Adipose tissue (tissue), 3 donors: ENCODE measurements at regions not wholly inside any gene's neighbourhood (a gene's known extent, or its start where the extent isn't known, plus 50 kb on each side); places are given as distances from the start of the nearest gene placed in this dataset.

ENCODE experiments used
- H3K27ac ChIP-seq: one replicate; pipeline ENCODE4 v1.5.1; 2013; ENCODE audit warnings: low read depth, low read length
- WGBS, 3 donors: extraction: QIAGEN DNeasy Blood & Tissue Kit; methylation state at CpG; one replicate each; pipeline ENCODE4 v1.1.7; 2013; 5-methylcytosine and 5-hydroxymethylcytosine counted together
- donor health status: healthy with polysubstance abuse.
- donor health status: Bipolar disorder and iron deficiency.
- donor health status: healthy.

DNA sequence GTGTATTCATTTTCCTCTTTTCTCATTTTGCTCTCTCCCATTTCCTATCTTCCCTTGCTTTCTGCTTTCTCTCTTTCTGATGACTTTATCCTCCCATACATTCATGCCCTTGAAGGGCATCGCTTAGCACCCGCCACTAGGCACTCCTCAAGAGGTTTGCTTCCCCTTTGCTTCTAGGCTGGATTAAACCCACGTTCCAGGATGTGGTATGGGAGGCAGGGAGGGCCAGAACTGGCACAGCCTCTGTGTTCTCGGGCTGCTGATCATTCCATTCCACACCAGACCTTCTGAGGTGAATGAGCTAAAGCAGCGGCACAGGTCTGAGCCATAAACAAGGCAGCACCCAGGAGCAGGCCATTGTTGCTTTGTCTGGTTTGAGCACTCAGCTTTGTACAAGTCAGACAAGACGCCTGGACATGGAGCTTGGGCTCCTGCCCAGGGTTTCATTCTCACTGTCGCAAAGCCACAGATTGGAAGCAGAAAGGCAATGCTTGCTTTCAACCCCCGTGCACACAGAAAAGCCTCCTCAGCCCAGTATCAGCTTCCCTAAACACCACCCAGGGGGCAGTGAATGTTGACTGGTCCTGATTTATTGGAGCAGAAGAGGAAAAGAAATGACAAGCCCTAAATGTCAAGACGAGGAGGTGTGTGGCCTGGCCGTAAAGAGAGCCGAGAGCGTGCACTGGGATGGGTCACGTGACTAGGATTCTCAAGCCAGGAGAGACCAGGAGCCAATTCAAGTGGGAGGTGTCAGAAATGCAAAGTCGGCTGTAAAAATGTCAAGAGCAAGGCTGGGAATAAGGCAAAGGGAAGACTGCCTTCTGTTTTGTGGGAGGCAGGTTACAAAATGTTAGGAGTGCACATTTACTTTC lies 218.0 kb upstream of the SERP2 start:
- no peak overlapping the region for H3K27ac ChIP-seq
- WGBS, 3 donors, result 37 to 52% (median 42%) methylated on average over 14 of the region's 14 CpGs

DNA sequence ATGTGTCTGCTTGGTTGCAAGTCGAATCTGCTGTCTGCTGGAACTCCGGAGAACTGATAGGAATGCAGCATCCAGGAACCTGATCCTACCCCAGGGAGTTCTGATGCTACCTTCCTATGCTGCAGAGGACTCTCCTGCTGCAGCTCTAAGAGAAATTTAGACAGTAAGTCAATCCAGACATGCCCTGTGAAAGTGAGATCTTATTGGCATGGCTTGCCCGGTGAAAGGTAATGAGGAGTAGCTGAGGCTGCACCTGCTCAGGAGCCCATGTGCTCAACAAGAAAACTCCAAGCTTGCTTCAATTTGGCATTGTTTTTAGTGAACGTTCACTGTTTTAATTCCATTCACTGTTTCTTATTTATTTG lies 217.3 kb upstream of the SERP2 start:
- 60 to 70% (median 62%) methylated on average over 4 of the region's 4 CpGs for WGBS, 3 donors
- no peak overlapping the region for H3K27ac ChIP-seq

DNA sequence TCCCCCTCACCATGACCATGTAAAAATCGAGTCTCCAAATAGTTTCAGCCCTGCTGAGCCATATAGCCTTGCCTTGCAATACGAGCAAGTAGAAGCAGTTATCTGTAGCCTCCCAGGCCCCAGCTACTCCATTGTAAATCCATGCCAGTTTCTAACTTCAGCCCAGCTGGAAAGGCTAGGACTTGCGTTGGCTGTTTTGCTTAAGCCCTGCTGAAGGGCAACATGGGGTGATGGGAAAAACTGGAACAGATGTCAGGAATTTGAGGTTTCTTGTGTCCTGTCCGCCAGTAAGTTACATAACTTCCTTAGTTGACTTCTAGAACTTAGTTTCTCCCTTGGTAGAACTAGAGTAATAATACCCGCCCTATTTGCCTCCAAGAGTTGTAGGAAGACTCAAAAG lies 216.0 kb upstream of the SERP2 start:
- 62 to 88% (median 73%) methylated on average over 5 of the region's 5 CpGs for WGBS, 3 donors
- H3K27ac ChIP-seq, result no peak overlapping the region

DNA sequence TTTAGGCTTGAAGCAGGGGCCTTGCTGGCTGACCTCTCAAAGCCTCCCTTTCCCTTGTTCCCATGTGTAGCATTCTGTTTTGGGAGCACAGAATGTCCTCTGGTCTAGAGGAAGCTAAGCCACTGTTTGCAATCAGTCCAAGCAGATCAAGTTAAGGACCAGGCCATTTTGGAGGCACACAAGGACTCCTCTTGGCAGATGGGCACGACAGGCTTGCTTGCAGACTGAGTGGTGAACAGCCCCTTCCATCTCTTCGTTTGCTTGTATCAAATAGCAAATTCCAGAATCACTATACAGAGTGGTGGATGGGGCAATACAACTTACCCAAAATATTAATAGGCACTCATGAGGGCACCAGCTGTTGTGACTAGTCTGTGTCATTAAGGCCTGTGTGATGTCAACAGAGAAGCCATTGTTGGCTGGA lies 215.5 kb upstream of the SERP2 start:
- 79 to 90% (median 89%) methylated on average over 2 of the region's 2 CpGs for WGBS, 3 donors
- no peak overlapping the region for H3K27ac ChIP-seq

DNA sequence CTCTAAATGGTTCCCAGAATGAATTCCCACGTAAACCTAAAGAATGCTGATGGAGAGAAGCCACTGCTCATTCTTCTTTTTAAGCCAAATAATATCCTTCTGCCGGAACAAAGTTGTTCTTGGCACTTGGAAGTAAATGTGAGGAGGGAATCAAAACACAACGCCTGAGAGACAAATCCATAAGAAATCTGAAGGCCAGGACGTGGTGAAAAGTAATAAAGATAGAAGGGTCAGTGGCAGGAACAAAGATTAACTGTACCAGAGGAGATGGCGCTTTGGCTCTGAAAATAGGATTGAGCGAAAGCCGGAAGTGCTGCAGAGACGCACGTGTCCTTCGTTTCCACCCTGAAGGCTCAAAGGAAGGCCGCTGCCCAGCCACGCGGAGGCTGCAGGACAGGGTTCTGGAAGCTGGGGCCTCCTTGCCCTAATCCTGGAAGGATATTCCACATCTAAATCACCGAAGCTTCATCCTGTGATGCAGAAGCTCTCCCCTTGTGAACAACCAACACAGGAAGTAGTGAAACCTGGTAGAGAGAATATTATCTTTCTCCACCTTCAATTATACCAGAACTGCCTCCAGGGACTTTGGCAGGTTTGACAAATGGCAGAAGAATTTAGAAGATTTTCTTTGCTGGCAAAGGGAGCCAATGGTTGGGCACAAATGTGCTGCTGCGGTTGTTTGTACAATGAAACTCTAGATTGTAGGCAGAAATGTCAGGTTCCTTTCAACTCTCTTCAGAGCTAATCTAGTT lies 214.6 kb upstream of the SERP2 start:
- H3K27ac ChIP-seq, result no peak overlapping the region
- 84 to 89% (median 86%) methylated on average over 15 of the region's 15 CpGs for WGBS, 3 donors

DNA sequence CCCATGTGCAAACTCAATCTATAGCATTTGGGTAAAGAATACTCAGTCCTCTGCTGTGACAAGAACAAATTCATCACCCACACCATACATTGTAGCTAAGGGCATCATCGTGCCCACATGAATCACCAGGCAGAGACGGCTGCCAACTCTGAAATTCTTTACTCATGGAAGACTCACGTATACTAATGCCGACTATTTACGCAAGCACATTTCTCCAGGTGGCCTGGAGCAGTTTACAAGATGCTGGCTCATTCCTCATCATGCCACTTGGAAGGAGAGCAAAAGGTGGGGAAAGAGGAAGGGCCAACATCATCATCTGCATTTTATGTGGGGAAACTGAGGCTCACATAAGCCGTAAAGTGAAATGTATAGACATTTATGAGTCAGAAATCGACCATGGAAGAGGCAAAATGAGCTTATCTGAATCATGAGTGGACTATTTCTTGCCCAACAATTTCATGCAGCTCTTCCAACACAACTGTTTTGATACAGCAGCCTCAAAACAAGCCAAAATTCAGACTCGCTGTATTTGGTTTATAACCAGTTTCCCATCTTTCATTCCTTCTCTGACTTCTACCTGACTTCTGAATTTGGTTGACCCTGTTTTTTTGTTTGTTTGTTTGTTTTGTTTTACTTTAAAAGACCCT lies 213.9 kb upstream of the SERP2 start:
- 78 to 83% (median 81%) methylated on average over 8 of the region's 8 CpGs for WGBS, 3 donors
- no peak overlapping the region for H3K27ac ChIP-seq

DNA sequence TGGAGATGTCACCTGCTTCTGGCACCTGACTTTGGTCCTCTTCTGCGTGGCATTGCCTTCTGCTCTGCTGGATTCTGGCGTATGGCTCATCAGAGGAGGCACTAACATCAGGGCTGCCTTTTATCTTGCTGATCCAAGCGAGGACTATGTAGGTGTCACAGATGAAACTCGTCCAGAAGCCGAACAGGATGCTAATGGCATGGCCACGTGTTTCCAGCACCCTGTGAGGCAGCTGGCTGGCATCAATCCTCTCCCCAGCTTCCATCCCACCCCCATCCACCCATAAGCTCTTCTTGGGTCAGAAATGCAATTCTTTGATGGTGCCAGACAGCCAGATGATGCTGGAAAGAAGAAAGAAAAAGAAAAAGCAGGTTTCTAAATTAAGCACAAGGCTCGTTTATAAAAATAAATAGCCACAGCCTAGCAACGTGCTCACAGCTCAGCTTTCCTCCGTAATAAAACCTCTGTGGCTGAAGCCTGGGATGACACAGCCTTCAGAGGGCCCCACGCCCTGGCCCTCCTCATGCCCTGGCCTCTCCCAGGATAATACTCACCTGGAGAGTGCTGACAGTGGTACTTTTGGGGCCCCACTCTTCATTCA lies 212.9 kb upstream of the SERP2 start:
- 72 to 76% (median 75%) methylated on average over 10 of the region's 10 CpGs for WGBS, 3 donors
- no peak overlapping the region for H3K27ac ChIP-seq

DNA sequence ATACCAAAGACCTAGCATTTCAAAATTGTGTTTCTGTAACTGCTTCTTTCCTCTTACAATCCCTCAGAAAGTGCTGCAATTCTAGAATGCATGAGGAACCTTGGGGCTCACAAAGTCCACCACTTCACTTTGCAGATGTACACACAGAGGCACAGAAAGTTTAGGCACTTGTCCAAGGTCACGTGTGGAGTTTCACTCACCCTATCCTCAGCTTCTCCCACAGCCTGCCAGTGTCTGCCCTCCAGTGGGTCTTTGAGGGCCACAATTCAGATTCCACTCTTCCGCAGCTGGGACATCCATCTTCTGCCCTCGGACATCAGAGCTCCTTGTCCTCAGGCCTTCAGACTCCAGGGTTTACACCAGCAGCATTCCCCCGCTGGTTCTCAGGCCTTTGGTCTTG lies 210.5 kb upstream of the SERP2 start:
- 78 to 92% (median 85%) methylated on average over 4 of the region's 4 CpGs for WGBS, 3 donors
- no peak overlapping the region for H3K27ac ChIP-seq

DNA sequence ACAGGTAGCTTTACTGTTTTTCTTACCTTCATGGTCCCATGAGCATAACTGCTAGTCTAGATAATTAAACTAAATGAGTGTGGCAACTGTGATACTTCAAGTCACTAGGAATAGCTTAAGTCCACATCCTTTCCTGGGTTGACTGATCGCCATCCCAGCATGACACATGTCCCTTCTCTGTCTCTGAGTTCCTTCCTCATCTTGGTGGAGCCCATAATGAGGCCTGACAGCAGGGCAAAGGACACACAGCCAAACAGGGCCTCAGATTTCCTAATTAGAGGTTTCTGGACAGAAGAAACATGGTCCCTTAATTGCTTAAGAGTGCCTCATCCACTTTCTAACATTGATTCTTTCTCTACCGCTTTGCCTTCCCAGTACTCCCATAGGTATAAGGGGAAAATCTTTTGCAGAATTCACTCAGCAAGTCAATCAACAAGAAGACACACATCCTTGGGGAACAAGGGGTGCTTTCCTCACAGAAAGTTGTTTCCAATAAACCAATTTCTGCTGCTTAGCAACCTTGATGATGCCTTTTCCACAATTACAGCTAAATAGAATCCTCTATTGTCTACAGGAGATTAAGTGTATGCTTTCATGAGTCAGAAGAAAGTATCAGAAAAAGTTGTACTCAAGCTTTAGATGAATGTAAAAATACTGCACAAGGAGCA lies 208.3 kb upstream of the SERP2 start:
- WGBS, 3 donors, result 61 to 88% (median 61%) methylated on average over 2 of the region's 2 CpGs
- no peak overlapping the region for H3K27ac ChIP-seq

DNA sequence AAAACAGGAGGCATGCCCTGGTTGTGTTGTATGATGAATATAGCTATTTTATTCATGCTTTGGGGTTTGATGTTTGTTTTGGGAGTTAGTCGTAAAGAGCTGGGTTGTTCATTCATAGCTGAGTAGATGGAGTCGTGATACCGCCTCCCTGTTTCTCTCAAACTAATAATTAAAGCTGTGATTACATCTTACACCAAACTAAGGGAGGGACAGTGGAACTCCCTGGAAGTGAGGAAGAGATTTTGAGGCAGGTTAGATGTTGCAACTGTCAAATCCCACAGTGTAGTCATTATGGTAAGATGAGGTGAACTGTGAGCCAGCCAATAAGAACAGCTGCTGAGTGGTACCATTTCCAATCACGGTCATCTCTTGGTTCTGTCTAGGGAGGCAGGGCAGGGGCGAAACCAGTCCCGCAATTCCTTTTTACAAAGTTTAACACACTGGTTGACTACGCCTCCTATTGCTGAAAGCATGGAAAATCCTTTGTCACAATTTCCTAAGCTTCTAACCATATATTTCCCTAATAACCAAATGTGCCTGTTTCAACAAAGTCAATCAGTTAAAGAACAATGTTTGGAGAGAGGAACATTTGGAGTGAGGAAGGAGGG lies 207.6 kb upstream of the SERP2 start:
- WGBS, 3 donors, result 80 to 91% (median 85%) methylated on average over 7 of the region's 7 CpGs
- H3K27ac ChIP-seq, result no peak overlapping the region

DNA sequence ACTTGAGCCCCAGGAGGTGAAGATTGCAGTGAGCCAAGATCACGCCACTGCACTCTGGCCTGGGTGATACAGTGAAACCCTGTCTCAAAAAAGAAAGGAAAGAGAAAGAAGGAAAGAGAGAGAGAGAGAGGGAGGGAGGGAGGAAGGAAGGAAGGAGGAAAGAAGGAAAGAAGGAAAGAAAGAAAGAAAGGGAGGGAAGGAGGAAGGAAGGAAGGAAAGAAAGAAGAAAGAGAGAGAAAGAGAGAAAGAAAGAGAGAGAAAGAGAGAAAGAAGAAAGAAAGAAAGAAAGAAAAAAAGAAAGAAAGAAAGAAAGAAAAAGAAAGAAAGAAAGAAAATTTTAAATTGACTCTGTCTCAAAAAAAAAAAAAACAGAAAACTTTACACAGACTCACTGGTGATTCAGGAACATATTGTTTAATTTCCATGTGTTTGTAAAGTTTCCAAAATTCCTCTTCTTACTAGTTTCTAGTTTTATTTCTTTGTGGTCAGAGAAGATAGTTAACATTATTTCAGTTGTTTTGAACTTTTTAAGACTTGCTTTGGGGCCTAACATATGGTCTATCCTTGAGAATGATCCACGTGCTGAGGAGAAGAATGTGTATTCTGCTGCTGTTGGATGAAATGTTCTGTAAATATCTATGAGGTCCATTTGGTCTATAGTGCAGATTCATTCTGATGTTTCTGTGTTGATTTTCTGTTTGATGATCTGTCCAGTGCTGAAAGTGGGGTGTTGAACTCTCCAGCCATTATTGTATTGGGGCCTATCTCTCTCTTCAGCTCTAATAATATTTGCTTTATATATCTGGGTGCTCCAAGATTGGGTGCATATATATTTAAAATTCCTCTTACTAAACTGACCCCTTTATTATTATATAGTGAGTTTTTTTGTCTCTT lies 204.4 kb upstream of the SERP2 start:
- H3K27ac ChIP-seq, result no peak overlapping the region
- 84 to 92% (median 86%) methylated on average over 2 of the region's 2 CpGs for WGBS, 3 donors

DNA sequence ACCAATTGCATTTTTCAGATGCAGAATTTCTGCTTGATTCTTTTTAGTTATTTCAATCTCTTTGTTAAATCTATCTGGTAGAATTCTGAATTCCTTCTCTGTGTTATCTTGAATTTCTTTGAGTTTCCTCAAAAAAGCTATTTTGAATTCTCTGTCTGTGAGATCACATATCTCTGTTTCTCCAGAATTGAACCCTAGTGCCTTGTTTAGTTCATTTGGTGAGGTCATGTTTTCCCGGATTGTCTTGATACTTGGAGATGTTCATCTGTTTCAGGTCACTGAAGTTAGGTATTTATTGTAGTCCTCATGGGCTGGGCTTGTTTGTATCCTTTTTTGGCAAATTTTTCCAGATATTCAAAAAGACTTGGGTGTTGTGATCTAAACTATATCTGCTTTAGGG lies 202.9 kb upstream of the SERP2 start:
- WGBS, 3 donors, result 90 to 100% (median 97%) methylated on average over 1 of the region's 1 CpG

DNA sequence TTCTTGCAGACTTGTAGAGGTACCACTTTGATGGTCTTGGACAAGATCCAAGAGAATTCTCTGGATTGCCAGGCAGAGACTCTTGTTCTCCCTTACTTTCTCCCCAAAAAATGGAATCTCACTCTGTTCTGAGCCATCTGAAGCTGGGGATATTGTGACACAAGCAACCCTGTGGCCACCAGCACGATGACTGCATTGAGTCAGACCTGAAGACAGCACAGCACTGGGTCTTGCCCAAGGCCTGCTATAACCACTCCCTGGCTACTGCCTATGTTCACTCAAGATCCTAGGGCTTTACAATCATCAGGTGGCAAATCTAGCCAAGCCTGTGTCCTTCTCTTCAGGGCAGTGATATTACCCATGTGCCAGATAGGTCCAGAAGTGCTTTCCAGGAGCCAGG lies 202.5 kb upstream of the SERP2 start:
- 64 to 91% (median 68%) methylated on average over 1 of the region's 1 CpG for WGBS, 3 donors
- H3K27ac ChIP-seq, result no peak overlapping the region

More for the DNA sequence above, 202.9 kb upstream of the SERP2 start:
- no peak overlapping the region for H3K27ac ChIP-seq

DNA sequence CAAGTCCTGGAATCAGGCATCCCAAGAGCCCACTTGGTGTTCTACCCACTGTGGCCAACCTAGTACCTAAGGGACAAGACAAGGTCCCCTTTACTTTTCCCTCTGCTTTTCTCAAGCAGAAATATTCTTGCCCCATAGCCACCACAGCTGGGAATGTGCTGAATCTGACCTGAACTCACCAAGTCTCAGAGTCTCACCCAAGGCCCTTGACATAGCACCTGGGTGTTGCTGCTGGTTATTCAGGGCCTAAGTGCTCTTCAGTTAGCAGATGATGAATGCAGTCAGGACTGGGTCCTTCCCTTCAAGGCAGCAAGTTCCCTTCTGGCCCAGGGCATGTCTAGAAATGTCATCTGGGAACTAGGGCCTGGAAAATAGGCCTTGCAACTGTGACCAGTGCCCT lies 201.8 kb upstream of the SERP2 start:
- no peak overlapping the region for H3K27ac ChIP-seq

DNA sequence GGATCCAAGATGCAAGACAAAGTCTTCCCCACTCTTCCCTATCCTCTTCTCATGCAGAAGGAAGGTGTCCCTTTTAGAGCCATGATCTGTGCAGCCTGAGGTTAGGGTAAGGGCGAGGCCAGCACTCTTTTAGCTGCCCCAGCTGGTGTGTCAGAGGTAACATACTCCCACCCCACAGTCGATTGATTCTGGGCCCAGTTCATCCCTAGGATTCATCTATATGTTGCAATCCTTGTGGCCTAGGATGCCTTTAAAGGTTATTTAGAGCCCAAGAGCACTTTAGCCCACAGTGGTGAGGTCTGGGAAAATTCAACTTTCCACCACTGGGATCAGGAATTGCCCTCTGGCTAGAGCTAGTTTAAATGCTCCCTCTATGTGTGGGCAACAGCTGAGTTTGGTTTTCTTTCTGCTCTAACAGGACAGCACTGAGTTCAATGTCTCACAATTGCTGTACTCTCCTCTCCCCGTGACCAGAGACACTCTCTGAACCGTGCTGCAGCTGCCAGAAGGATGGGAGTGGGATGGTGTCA lies 201.3 kb upstream of the SERP2 start:
- WGBS, 3 donors, result 84 to 87% (median 84%) methylated on average over 4 of the region's 4 CpGs
- no peak overlapping the region for H3K27ac ChIP-seq

DNA sequence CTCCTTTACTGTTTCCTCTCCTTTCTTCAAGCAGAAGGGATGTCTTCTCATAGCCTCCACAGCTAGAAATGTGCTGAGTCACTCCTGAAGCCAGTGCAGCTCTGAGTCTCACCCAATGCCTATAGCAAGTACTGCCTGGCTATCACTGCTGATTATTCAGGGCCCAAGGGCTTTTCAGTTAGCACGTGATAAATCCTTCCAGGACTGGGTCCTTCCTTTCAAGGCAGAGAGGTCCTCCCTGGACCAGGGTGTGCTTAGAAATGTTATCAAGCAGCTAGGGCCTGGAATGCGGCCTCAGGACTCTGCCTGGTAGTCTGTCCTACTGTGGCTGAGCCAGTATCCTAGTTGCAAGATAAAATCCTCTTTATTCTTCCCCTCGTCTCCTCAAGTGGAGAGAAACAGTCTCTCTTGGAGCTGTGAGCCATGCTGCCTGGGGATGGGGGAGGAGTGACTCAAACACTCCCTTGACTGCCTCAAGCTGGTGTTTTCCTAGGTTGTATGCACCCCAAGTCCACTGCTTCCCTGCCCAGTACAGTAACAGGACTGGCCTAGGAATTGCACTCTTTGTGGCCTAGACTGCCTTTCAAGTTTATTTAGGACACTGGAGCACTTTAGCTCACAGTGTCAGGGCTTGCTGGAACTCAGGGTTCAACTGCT lies 198.7 kb upstream of the SERP2 start:
- no peak overlapping the region for H3K27ac ChIP-seq
- 62 to 74% (median 72%) methylated on average over 3 of the region's 3 CpGs for WGBS, 3 donors

DNA sequence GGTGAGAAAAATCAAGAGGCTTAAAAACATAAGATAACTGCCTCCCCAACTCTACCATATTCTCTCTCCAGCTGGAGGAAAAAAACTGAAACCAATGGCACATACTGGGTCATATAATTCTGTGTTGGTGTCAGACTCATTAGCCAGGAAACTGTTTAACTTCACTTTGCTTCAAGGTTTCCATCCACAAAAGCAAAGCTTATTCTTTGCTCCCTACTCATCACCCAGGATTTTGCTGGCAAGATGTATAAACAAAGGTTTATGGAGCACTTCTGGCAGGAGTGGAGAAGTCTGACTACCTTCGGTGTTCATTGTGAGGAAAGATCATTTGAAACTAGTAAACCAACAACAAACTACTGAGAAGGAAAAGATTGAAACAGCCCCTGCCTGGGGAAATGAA lies 197.5 kb upstream of the SERP2 start:
- WGBS, 3 donors, result no CpG with 5 or more reads among the region's 1 CpG
- H3K27ac ChIP-seq, result no peak overlapping the region
